GM21367 (cell line): ENCODE measurements at regions not wholly inside any gene's neighbourhood (a gene's known extent, or its start where the extent isn't known, plus 50 kb on each side); places are given as distances from the start of the nearest gene placed in this dataset.

Experiments
- ATAC-seq: cut with Tn5 transposase; IDR thresholded peaks from one replicate; pipeline ENCODE4 v1.9.1; 2021; ENCODE audit not compliant: unreplicated experiment

GRCh38 chr16:79498928-79499327 lies 101.6 kb downstream of the MAF start:
- ATAC-seq, result no peak

GRCh38 chr16:79497606-79498350 lies 102.8 kb downstream of the MAF start:
- ATAC-seq, result no peak

GRCh38 chr16:79493911-79494310 lies 106.6 kb downstream of the MAF start:
- no peak for ATAC-seq

GRCh38 chr16:79492036-79492435 lies 108.5 kb downstream of the MAF start:
- ATAC-seq, result no peak

GRCh38 chr16:79485020-79485419 lies 115.5 kb downstream of the MAF start:
- ATAC-seq, result no peak

GRCh38 chr16:79484237-79484636 lies 116.3 kb downstream of the MAF start:
- ATAC-seq, result no peak

- no peak for ATAC-seq
Observed at GRCh38 chr16:79483336-79483735, 117.2 kb downstream of the MAF start.

GRCh38 chr16:79482011-79482410 lies 118.5 kb downstream of the MAF start:
- ATAC-seq, result no peak

GRCh38 chr16:79480929-79481328 lies 119.6 kb downstream of the MAF start:
- no peak for ATAC-seq

GRCh38 chr16:79480056-79480455 lies 120.5 kb downstream of the MAF start:
- no peak for ATAC-seq

GRCh38 chr16:79476580-79476979 lies 124.0 kb downstream of the MAF start:
- ATAC-seq, result no peak

- ATAC-seq, result no peak
Observed at GRCh38 chr16:79475841-79476240, 124.7 kb downstream of the MAF start.

- no peak for ATAC-seq
Observed at GRCh38 chr16:79473456-79473855, 127.1 kb downstream of the MAF start.

GRCh38 chr16:79472426-79472825 lies 128.1 kb downstream of the MAF start:
- no peak for ATAC-seq

GRCh38 chr16:79469999-79470398 lies 130.5 kb downstream of the MAF start:
- no peak for ATAC-seq

- no peak for ATAC-seq
Observed at GRCh38 chr16:79468631-79469030, 131.9 kb downstream of the MAF start.

GRCh38 chr16:79468121-79468552 lies 132.4 kb downstream of the MAF start:
- no peak for ATAC-seq

- ATAC-seq, result no peak
Observed at GRCh38 chr16:79466111-79466510, 134.4 kb downstream of the MAF start.

GRCh38 chr16:79463841-79464240 lies 136.7 kb downstream of the MAF start:
- no peak for ATAC-seq

GRCh38 chr16:79456036-79456435 lies 144.5 kb downstream of the MAF start:
- ATAC-seq, result no peak

GRCh38 chr16:79452671-79453070 lies 147.9 kb downstream of the MAF start:
- no peak for ATAC-seq

- ATAC-seq, result peak; percentile 88
Observed at GRCh38 chr16:79451196-79451816, 149.2 kb downstream of the MAF start.

GRCh38 chr16:79449900-79450299 lies 150.6 kb downstream of the MAF start:
- no peak for ATAC-seq
